IMR-90 (cell line): ENCODE measurements at regions not wholly inside any gene's neighbourhood (a gene's known extent, or its start where the extent isn't known, plus 50 kb on each side); places are given as distances from the start of the nearest gene placed in this dataset.

Experiments
- ATAC-seq: fragments of 200-7000 bp; cut with Tn5 transposase; 2 replicates; pipeline ENCODE4 v1.9.1; 2020; ENCODE audit warnings: low read depth, mild to moderate bottlenecking, moderate library complexity
- BruUV-seq: library from RNA; stranded (reverse); fragments of 400-500 nt; replicated peaks from 2 replicates; lab custom pipeline; 2021; lab: Mats Ljungman, UMichigan
- CTCF ChIA-PET: fragments of 300-600 bp; formaldehyde crosslinking; extraction: SDS; loops from one replicate; lab custom pipeline; 2021; ENCODE audit warnings: antibody characterized with exemption; lab: Yijun Ruan, JAX
- POLR2A ChIA-PET: fragments of 300-600 bp; sonication (Branson Sonifier 250); formaldehyde crosslinking; loops from one replicate; lab custom pipeline; 2022; ENCODE audit warnings: antibody characterized with exemption; ENCODE audit not compliant: unreplicated experiment; lab: Charles Lee
- DNase-seq: peaks from one replicate; pipeline ENCODE4 v3.0.0; 2013
- H2AFZ ChIP-seq: replicated peaks from 2 replicates; pipeline ENCODE3; 2013; ENCODE audit warnings: low read length, mild to moderate bottlenecking; ENCODE audit not compliant: poor library complexity
- H2AK5ac ChIP-seq: 2 replicates; pipeline ENCODE4 v1.6.1; 2013; ENCODE audit warnings: low read depth, low read length, inconsistent platforms
- H2AK9ac ChIP-seq: replicated peaks from 2 replicates; pipeline ENCODE3; 2013; ENCODE audit warnings: mild to moderate bottlenecking, low read depth, low read length, moderate library complexity; ENCODE audit not compliant: poor library complexity
- H2BK120ac ChIP-seq: 2 replicates; pipeline ENCODE4 v1.6.1; 2013; ENCODE audit warnings: low read depth, low read length, inconsistent platforms
- H2BK15ac ChIP-seq: 3 replicates; pipeline ENCODE4 v1.6.1; 2013; ENCODE audit warnings: low read depth, low read length, inconsistent platforms
- H2BK20ac ChIP-seq: 2 replicates; pipeline ENCODE4 v1.6.1; 2013; ENCODE audit warnings: low read depth, mild to moderate bottlenecking, inconsistent platforms, low read length, moderate library complexity
- H2BK5ac ChIP-seq: 2 replicates; pipeline ENCODE4 v1.6.1; 2013; ENCODE audit warnings: mild to moderate bottlenecking, low read depth, low read length, inconsistent platforms; ENCODE audit not compliant: poor library complexity, severe bottlenecking
- H3K14ac ChIP-seq: replicated peaks from 2 replicates; pipeline ENCODE4 v1.6.1; 2013; ENCODE audit warnings: low read depth, low read length, inconsistent platforms
- H3K18ac ChIP-seq: 2 replicates; pipeline ENCODE4 v1.6.1; 2013; ENCODE audit warnings: low read depth, low read length, control low read depth
- H3K23ac ChIP-seq: 2 replicates; pipeline ENCODE4 v1.6.1; 2013; ENCODE audit warnings: low read depth, low read length, inconsistent platforms
- H3K27ac ChIP-seq: 2 replicates; pipeline ENCODE4 v1.5.1; 2013; ENCODE audit warnings: mild to moderate bottlenecking, control low read depth, low read length; ENCODE audit not compliant: insufficient read depth
- H3K27me3 ChIP-seq: 2 replicates; pipeline ENCODE4 v1.6.1; 2013; ENCODE audit warnings: low read length; ENCODE audit not compliant: control insufficient read depth, insufficient read depth
- H3K36me3 ChIP-seq: 2 replicates; pipeline ENCODE4 v1.6.1; 2013; ENCODE audit warnings: low read length, mixed read lengths; ENCODE audit not compliant: control insufficient read depth, insufficient read depth
- H3K4ac ChIP-seq: 2 replicates; pipeline ENCODE4 v1.6.1; 2013; ENCODE audit warnings: low read depth, low read length, inconsistent platforms
- H3K4me1 ChIP-seq: 2 replicates; pipeline ENCODE4 v1.6.1; 2013; ENCODE audit warnings: low read length, mixed read lengths; ENCODE audit not compliant: control insufficient read depth, insufficient read depth
- H3K4me2 ChIP-seq: 2 replicates; pipeline ENCODE4 v1.6.1; 2013; ENCODE audit warnings: low read depth, mild to moderate bottlenecking, control low read depth, low read length, moderate library complexity
- H3K4me3 ChIP-seq: 2 replicates; pipeline ENCODE4 v1.5.1; 2013; ENCODE audit warnings: low read depth, mild to moderate bottlenecking, control low read depth, low read length, moderate library complexity; ENCODE audit not compliant: insufficient read depth
- H3K56ac ChIP-seq: 2 replicates; pipeline ENCODE4 v1.6.1; 2013; ENCODE audit warnings: low read length, inconsistent platforms; ENCODE audit not compliant: insufficient read depth; ENCODE audit errors: extremely low read depth
- H3K79me1 ChIP-seq, 2 experiments: 2 replicates each; pipeline ENCODE4 v1.6.1; 2013; ENCODE audit warnings: low read length in 2 of 2, inconsistent platforms in 1 of 2, low read depth in 1 of 2
- H3K9ac ChIP-seq: 2 replicates; pipeline ENCODE4 v1.6.1; 2013; ENCODE audit warnings: low read depth, low read length, control low read depth
- H3K9me1 ChIP-seq: 2 replicates; pipeline ENCODE4 v1.6.1; 2013; ENCODE audit warnings: low read length, inconsistent platforms; ENCODE audit not compliant: insufficient read depth
- H3K9me3 ChIP-seq: 2 replicates; pipeline ENCODE4 v1.6.1; 2013; ENCODE audit warnings: low read length; ENCODE audit not compliant: control insufficient read depth, insufficient read depth
- H4K20me1 ChIP-seq: 2 replicates; pipeline ENCODE4 v1.6.1; 2013; ENCODE audit warnings: low read length, inconsistent platforms; ENCODE audit not compliant: insufficient read depth
- H4K5ac ChIP-seq: 2 replicates; pipeline ENCODE4 v1.6.1; 2013; ENCODE audit warnings: mild to moderate bottlenecking, low read depth, low read length, control low read depth
- H4K8ac ChIP-seq, 2 experiments: 2 replicates each; pipeline ENCODE4 v1.6.1; 2013; ENCODE audit warnings: low read depth in 2 of 2, low read length in 2 of 2, control low read depth in 1 of 2, inconsistent platforms in 1 of 2
- H4K91ac ChIP-seq: 2 replicates; pipeline ENCODE4 v1.6.1; 2013; ENCODE audit warnings: low read depth, low read length, inconsistent platforms; ENCODE audit not compliant: insufficient read depth
- FOS ChIP-seq: fragments of 150-350 bp; IDR thresholded peaks from 2 replicates; pipeline ENCODE4 v1.6.1; 2016; ENCODE audit warnings: low read depth, low read length
- MAZ ChIP-seq: IDR thresholded peaks from 2 replicates; pipeline ENCODE4 v1.6.1; 2012; ENCODE audit warnings: low read depth, mild to moderate bottlenecking, low read length, improper control_type of control experiment, moderate library complexity, borderline replicate concordance
- POLR2A ChIP-seq: IDR thresholded peaks from 2 replicates; pipeline ENCODE4 v1.6.1; 2012; ENCODE audit warnings: mild to moderate bottlenecking, low read depth, low read length
- SMC3 ChIP-seq: fragments of 150-350 bp; IDR thresholded peaks from 2 replicates; pipeline ENCODE4 v1.6.1; 2016; ENCODE audit warnings: low read depth, mild to moderate bottlenecking, antibody characterized with exemption, low read length, moderate library complexity
- WGBS, 2 experiments: methylation state at CpG; one replicate each; pipeline versions ENCODE4 v1.1.5 to v1.1.7; 2013; ENCODE audit warnings: missing lambda C conversion rate in 2 of 2; ENCODE audit not compliant: insufficient read length in 1 of 2; ENCODE audit errors: extremely low coverage in 2 of 2; 5-methylcytosine and 5-hydroxymethylcytosine counted together
- dilution Hi-C: fragments of 300-500 bp; cut with HindIII; formaldehyde crosslinking; loops from one replicate; pipeline ENCODE4 v1.14.3; 2018; ENCODE audit warnings: low sequenced_read_pairs; ENCODE audit not compliant: unreplicated experiment
- in situ Hi-C: fragments of 300-500 bp; cut with MboI; formaldehyde crosslinking; loops from 3 replicates; pipeline ENCODE4 v1.14.3; 2019; ENCODE audit warnings: low sequenced_read_pairs, inconsistent platforms, mixed read lengths
- intact Hi-C: fragments of 100-400 bp; cut with micrococcal nuclease; formaldehyde crosslinking; loops from 2 replicates; pipeline ENCODE4 v1.10.0; 2022

DNA sequence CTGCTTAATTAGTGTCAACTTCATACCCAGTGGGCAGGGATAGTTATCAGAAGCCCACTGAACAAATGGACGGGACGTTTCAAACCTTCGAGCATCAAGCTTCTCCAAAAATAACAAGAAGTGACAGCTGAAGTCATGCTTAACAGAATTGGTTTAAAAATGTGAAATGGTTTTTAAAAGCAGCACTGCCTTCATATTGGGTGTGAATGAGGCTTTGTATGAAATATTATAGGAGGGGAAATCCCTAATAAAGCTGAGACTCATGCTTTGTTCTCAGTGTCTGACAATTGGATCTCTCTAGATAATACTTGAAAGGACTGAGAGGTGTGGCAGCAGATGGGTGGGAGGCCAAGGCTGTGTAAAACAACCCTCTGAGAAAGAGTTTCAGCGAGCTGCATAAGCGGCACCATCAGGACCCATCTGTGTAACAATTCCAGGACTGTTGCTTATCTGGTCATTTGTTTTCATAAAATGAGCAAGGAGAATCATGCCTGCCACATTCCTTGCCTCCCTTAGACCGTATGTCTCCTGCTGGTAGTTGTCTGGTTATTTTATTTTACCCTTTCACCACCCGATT is 667.7 kb downstream of the DIAPH3 start:
- no peak overlapping the region for H3K56ac ChIP-seq
- H2AK9ac ChIP-seq = no peak overlapping the region
- no peak overlapping the region for H3K9ac ChIP-seq
- no CpG with 5 or more reads among the region's 7 CpGs for WGBS, 2 experiments
- no peak overlapping the region for H2AFZ ChIP-seq
- in situ Hi-C loops = no loop called here
- dilution Hi-C loops = no loop called here
- BruUV-seq = no TSS peak
- no peak overlapping the region for H2BK20ac ChIP-seq
- H3K27me3 ChIP-seq = peaks cover 10% of the 10 kb centered on the region
- ATAC-seq (no peak), DNase-seq (no peak)
- no peaks in the 10 kb centered on the region for H3K9me3 ChIP-seq
- H3K14ac ChIP-seq = no peak overlapping the region
- ChIA-PET CTCF (no interaction called here), POLR2A (no interaction called here)
- no peak overlapping the region for H3K4me3 ChIP-seq
- no peaks in the 10 kb centered on the region for H4K20me1 ChIP-seq
- H3K9me1 ChIP-seq = no peaks in the 10 kb centered on the region
- no peaks in the 10 kb centered on the region for H3K36me3 ChIP-seq
- no peak overlapping the region for H3K18ac ChIP-seq
- H4K8ac ChIP-seq = no peak overlapping the region
- no peak overlapping the region for H3K4me2 ChIP-seq
- intact Hi-C loops = no loop called here
- H3K4me1 ChIP-seq = no peaks in the 10 kb centered on the region; the same call in 1 of the 2 replicates
- H2BK120ac ChIP-seq = no peak overlapping the region
- TF ChIP-seq MAZ (no peak), FOS (no peak), SMC3 (no peak), POLR2A (no peak)
- H4K5ac ChIP-seq = no peak overlapping the region
- no peaks in the 10 kb centered on the region for H3K79me1 ChIP-seq
- H2BK15ac ChIP-seq = no peak overlapping the region
- H3K4ac ChIP-seq = no peak overlapping the region
- H3K23ac ChIP-seq = no peak overlapping the region
- no peak overlapping the region for H3K27ac ChIP-seq
- no peak overlapping the region for H4K91ac ChIP-seq
- H2BK5ac ChIP-seq = no peak overlapping the region
- H2AK5ac ChIP-seq = no peak overlapping the region
